RPMI8226 (cell line): ENCODE measurements at regions not wholly inside any gene's neighbourhood (a gene's known extent, or its start where the extent isn't known, plus 50 kb on each side); places are given as distances from the start of the nearest gene placed in this dataset.
"Not testable (repeated sequence)": the region's sequence is repeated elsewhere in the genome, so short reads cannot be mapped to it uniquely, and the experiment has no call there.

Experiments
- DNase-seq: peaks from one replicate; pipeline ENCODE4 v3.0.0-alpha.2; 2015

GRCh38 chr6:92231171-92231701, 1188.1 kb downstream of the EPHA7 start:
- DNase-seq = no peak

GRCh38 chr6:92219987-92220386, 1199.4 kb downstream of the EPHA7 start:
- not testable (repeated sequence) for DNase-seq

GRCh38 chr6:92216717-92217116, 1202.6 kb downstream of the EPHA7 start:
- DNase-seq = no peak

- DNase-seq = no peak
These were observed 1217.7 kb downstream of the EPHA7 start for GRCh38 chr6:92201618-92202017.

GRCh38 chr6:92196325-92196724, 1223.0 kb downstream of the EPHA7 start:
- DNase-seq = no peak

GRCh38 chr6:92195796-92196195, 1223.6 kb downstream of the EPHA7 start:
- no peak for DNase-seq

- no peak for DNase-seq
These were observed 1231.3 kb downstream of the EPHA7 start for GRCh38 chr6:92188016-92188415.

GRCh38 chr6:92184933-92185332, 1234.4 kb downstream of the EPHA7 start:
- no peak for DNase-seq

GRCh38 chr6:92181347-92181746, 1238.0 kb downstream of the EPHA7 start:
- DNase-seq = no peak

GRCh38 chr6:92180090-92180489, 1239.3 kb downstream of the EPHA7 start:
- no peak for DNase-seq

- DNase-seq = no peak
These were observed 1242.7 kb downstream of the EPHA7 start for GRCh38 chr6:92176666-92177065.

- no peak for DNase-seq
These were observed 1244.8 kb downstream of the EPHA7 start for GRCh38 chr6:92174398-92175073.

- no peak for DNase-seq
These were observed 1249.9 kb downstream of the EPHA7 start for GRCh38 chr6:92169506-92169905.

GRCh38 chr6:92166666-92167065, 1252.7 kb downstream of the EPHA7 start:
- no peak for DNase-seq

GRCh38 chr6:92161953-92162352, 1257.4 kb downstream of the EPHA7 start:
- DNase-seq = no peak

GRCh38 chr6:92160226-92160625, 1259.1 kb downstream of the EPHA7 start:
- no peak for DNase-seq

GRCh38 chr6:92159046-92159445, 1260.3 kb downstream of the EPHA7 start:
- DNase-seq = no peak

GRCh38 chr6:92150553-92150952, 1268.8 kb downstream of the EPHA7 start:
- DNase-seq = no peak

GRCh38 chr6:92147246-92147645, 1272.1 kb downstream of the EPHA7 start:
- no peak for DNase-seq

- DNase-seq = no peak
These were observed 1279.8 kb downstream of the EPHA7 start for GRCh38 chr6:92139601-92140000.

- no peak for DNase-seq
These were observed 1286.4 kb downstream of the EPHA7 start for GRCh38 chr6:92132957-92133356.

GRCh38 chr6:92132457-92132856, 1286.9 kb downstream of the EPHA7 start:
- no peak for DNase-seq

- no peak for DNase-seq
These were observed 1288.4 kb downstream of the EPHA7 start for GRCh38 chr6:92130944-92131343.

GRCh38 chr6:92126983-92127382, 1292.4 kb downstream of the EPHA7 start:
- no peak for DNase-seq

- no peak for DNase-seq
These were observed 1293.3 kb downstream of the EPHA7 start for GRCh38 chr6:92126088-92126487.
